Lower lobe of right lung (tissue), 2 donors: ENCODE measurements at regions not wholly inside any gene's neighbourhood (a gene's known extent, or its start where the extent isn't known, plus 50 kb on each side); places are given as distances from the start of the nearest gene placed in this dataset.

Experiments
- ATAC-seq, 2 donors: fragments of 200-7000 bp; cut with Tn5 transposase; one replicate each; pipeline ENCODE4 v1.9.1; 2020 to 2022; ENCODE audit warnings: mild to moderate bottlenecking in 2 of 2, moderate library complexity in 2 of 2
- DNase-seq: peaks from one replicate; pipeline ENCODE4 v3.0.0-alpha.2; 2020
- H3K27ac ChIP-seq: fragments of 200-600 bp; one replicate; pipeline ENCODE4 v1.8.0; 2022
- H3K27me3 ChIP-seq: fragments of 200-600 bp; one replicate; pipeline ENCODE4 v1.8.0; 2022; ENCODE audit warnings: low read depth
- H3K36me3 ChIP-seq: fragments of 200-600 bp; one replicate; pipeline ENCODE4 v1.8.0; 2022; ENCODE audit warnings: mild to moderate bottlenecking
- H3K4me1 ChIP-seq: fragments of 200-600 bp; one replicate; pipeline ENCODE4 v1.8.0; 2022
- H3K4me3 ChIP-seq: fragments of 200-600 bp; one replicate; pipeline ENCODE4 v1.8.0; 2022; ENCODE audit warnings: mild to moderate bottlenecking
- H3K9me3 ChIP-seq: fragments of 200-600 bp; one replicate; pipeline ENCODE4 v1.8.0; 2022
- intact Hi-C: fragments of 100-400 bp; cut with DNase I; formaldehyde crosslinking; loops from one replicate; pipeline ENCODE4 v1.11.0; 2022
- TF ChIP-seq, protein P1 (sequence below): fragments of 200-600 bp; IDR thresholded peaks from one replicate; pipeline ENCODE4 v1.8.0; 2022; ENCODE audit warnings: antibody characterized with exemption, mild to moderate bottlenecking
- donor health status: DM: no; HTN: yes; CAD: no; lungs with severe emphysema.

DNA sequence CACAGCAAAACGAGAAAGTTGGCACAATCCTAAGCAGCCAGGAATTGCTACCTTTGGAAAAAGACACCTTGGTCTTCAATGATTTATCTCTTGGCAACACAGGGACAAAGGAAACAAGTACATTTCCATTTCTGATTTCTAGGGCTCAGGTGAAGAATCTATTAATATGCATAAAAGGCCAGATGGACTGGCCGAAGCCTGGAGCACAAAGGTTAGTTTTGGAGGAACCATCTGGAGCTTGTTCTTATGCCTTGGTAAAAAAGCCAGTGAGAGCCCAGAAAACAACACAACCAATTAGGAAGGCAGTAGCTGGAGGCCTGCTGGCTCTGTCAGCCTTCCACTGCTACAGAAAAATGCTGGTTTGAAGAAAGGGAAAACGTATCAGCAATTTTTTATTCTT, 713.5 kb upstream of the API5 start:
- no peak overlapping the region for H3K4me3 ChIP-seq
- intact Hi-C loops: no loop called here
- H3K4me1 ChIP-seq: no peaks in the 10 kb centered on the region
- H3K9me3 ChIP-seq: no peaks in the 10 kb centered on the region
- TF ChIP-seq, protein P1, sequence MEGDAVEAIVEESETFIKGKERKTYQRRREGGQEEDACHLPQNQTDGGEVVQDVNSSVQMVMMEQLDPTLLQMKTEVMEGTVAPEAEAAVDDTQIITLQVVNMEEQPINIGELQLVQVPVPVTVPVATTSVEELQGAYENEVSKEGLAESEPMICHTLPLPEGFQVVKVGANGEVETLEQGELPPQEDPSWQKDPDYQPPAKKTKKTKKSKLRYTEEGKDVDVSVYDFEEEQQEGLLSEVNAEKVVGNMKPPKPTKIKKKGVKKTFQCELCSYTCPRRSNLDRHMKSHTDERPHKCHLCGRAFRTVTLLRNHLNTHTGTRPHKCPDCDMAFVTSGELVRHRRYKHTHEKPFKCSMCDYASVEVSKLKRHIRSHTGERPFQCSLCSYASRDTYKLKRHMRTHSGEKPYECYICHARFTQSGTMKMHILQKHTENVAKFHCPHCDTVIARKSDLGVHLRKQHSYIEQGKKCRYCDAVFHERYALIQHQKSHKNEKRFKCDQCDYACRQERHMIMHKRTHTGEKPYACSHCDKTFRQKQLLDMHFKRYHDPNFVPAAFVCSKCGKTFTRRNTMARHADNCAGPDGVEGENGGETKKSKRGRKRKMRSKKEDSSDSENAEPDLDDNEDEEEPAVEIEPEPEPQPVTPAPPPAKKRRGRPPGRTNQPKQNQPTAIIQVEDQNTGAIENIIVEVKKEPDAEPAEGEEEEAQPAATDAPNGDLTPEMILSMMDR: no peak
- no peak for ATAC-seq
- no peaks in the 10 kb centered on the region for H3K36me3 ChIP-seq
- no peaks in the 10 kb centered on the region for H3K27me3 ChIP-seq
- DNase-seq: no peak
- no peak overlapping the region for H3K27ac ChIP-seq

DNA sequence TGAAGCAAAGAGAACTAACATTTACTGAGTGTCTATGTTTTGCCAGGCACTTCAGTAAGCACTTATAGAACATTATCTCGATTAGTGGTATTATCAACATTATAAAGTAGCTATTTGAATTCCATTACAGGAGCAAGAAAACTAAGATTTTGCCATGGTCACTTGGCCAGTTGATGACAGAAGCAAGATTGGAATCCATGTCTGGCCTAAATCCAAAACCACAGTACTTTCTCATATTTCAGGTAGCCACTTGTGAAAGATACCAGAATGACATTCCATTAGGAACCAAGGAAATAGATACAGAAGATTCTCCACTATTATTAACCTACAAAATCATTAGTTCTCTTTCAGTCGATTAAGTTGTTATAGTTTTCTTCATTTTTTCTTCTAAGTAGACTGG, 691.0 kb upstream of the API5 start:
- no peak for ATAC-seq

GRCh38 chr11:42625757-42626665, 685.8 kb upstream of the API5 start:
- Histone ChIP-seq H3K27me3 (no peaks in the 10 kb centered on the region), H3K9me3 (no peaks in the 10 kb centered on the region), H3K27ac (no peak overlapping the region), H3K36me3 (no peaks in the 10 kb centered on the region), H3K4me3 (no peak overlapping the region), H3K4me1 (no peaks in the 10 kb centered on the region)
- no peak for DNase-seq
- no peak for ATAC-seq
- intact Hi-C loops: no loop called here
- TF ChIP-seq, protein P1: no peak

More for the DNA sequence above, 691.0 kb upstream of the API5 start:
- no peak overlapping the region for H3K4me3 ChIP-seq
- intact Hi-C loops: no loop called here
- no peaks in the 10 kb centered on the region for H3K9me3 ChIP-seq
- H3K36me3 ChIP-seq: no peaks in the 10 kb centered on the region
- no peak for DNase-seq
- no peak overlapping the region for H3K27ac ChIP-seq
- TF ChIP-seq, protein P1: no peak
- H3K4me1 ChIP-seq: no peaks in the 10 kb centered on the region
- H3K27me3 ChIP-seq: no peaks in the 10 kb centered on the region

DNA sequence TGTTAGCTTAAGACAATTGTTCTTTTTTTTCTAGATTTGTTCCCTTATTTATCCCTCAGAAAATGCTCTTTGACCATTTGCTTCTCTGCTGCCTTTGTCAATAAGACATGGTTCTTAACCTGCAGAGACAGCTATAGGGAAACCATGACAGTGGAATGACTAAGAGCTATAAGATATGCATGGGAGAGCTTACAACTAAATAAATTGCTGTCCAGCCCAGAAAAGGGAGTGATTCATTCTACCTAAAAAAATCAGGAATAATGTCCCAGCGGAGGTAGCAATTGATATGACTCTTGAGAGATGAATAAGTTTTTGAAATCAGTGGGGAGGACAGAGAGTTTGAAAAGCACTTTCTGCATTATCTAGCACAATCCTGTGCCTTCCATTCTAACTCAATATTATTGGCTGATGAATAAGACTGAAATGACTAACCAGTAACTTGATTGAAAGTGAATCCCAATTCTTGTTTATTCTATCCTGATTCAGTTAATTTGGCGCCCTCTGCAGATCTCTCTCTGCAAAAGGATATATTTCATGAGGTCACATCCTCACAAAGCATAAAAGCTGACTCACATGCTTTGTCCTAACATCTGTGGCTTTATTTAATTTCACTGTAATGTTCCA, 680.5 kb upstream of the API5 start:
- H3K4me3 ChIP-seq: no peak overlapping the region
- H3K27ac ChIP-seq: no peak overlapping the region
- no peak for ATAC-seq
- intact Hi-C loops: no loop called here
- no peaks in the 10 kb centered on the region for H3K9me3 ChIP-seq
- H3K27me3 ChIP-seq: no peaks in the 10 kb centered on the region
- no peaks in the 10 kb centered on the region for H3K36me3 ChIP-seq
- H3K4me1 ChIP-seq: no peaks in the 10 kb centered on the region
- no peak for DNase-seq
- TF ChIP-seq, protein P1: no peak

DNA sequence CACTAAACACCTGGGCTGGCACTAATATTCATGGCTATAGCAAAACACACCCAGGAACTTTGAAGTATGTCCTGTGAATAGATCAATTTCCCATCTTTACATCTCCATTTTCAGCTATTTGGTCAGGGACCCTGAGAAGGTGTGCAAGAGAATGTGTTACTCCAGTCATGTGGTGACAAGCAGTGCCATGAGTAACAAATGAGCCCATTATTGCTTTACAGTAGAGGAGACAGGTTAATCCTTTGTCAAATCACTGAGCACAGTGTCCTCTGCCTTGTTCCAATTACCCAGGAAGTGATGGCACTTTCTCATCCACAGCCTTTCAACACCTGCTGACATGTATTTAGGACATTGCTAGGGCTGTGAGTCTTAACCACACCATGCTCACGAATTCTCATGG, 664.8 kb upstream of the API5 start:
- Histone ChIP-seq H3K36me3 (no peaks in the 10 kb centered on the region), H3K4me3 (no peak overlapping the region), H3K4me1 (no peaks in the 10 kb centered on the region), H3K9me3 (no peaks in the 10 kb centered on the region), H3K27me3 (no peaks in the 10 kb centered on the region), H3K27ac (no peak overlapping the region)
- intact Hi-C loops: no loop called here
- DNase-seq (no peak), ATAC-seq (no peak)
- TF ChIP-seq, protein P1: no peak
